GM18951 (cell line): ENCODE measurements at regions not wholly inside any gene's neighbourhood (a gene's known extent, or its start where the extent isn't known, plus 50 kb on each side); places are given as distances from the start of the nearest gene placed in this dataset.

Source experiments
- POLR2A ChIP-seq: IDR thresholded peaks from 4 replicates; pipeline ENCODE4 v1.6.1; 2011; ENCODE audit warnings: mild to moderate bottlenecking; ENCODE audit not compliant: insufficient read length, insufficient read depth; ENCODE audit errors: extremely low read depth
- in situ Hi-C: fragments of 300-500 bp; cut with MboI; formaldehyde crosslinking; loops from one replicate; pipeline ENCODE4 v1.12.0; 2022; ENCODE audit warnings: low sequenced_read_pairs, mixed read lengths, inconsistent platforms; ENCODE audit not compliant: unreplicated experiment

DNA sequence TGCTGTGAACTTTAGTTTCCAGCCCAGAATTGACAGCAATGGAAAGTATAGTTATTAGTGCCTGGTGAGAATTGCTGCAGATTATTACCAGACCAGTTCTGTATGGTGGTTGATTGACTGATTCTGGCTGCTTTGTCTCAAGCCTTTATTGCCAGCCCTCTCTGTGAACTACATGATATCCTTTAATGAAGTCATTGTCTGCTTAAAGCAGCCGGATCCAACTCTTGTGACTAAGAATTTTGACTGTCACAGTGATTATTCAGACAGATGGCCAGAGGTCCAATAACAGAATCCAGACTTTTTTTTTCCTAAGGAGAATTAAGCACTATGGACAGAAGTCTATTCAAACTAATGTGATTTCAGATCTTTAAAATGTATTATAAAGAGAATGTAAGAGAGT, 1548.6 kb upstream of the B3GALT2 start:
- in situ Hi-C loops, result no loop called here
- TF ChIP-seq POLR2A, result no peak

DNA sequence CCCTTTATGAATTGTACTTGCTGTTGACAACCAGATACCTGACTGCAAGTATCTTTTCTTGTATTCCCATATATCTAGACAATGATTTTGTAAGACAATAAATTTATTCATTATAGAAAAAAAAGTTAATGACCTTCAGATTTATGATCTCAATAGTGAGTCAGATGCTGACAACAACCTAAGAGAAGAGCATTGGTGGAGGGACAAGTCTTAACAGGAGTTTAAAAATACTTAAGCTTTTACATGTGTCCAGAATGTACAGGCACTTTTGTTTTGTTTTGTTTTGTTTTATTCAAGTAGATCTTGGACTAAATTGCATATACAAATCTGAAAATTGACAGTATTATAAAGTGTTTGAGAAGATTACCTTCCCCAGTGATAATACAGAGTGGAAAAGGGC, 1544.6 kb upstream of the B3GALT2 start:
- in situ Hi-C loops, result no loop called here

DNA sequence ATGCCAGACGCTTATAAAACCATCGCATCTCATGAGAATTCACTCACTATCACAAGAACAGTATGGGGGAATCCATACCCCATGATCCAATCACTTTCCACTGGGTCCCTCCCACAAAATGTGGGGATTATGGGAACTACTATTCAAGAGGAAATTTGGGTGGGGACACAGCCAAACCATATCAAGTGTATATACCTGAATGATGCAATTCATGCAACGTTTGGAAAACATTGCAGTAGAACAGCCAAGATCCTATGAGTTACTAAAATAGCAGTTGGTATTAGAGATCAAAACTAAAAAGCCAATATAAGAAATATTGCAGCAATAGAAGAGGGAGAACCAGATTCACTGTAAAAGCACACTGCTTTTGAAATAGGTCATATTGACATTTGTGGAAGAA, 1543.9 kb upstream of the B3GALT2 start:
- TF ChIP-seq POLR2A, result no peak
- in situ Hi-C loops, result no loop called here

More for the DNA sequence above, 1544.6 kb upstream of the B3GALT2 start:
- TF ChIP-seq POLR2A, result no peak

DNA sequence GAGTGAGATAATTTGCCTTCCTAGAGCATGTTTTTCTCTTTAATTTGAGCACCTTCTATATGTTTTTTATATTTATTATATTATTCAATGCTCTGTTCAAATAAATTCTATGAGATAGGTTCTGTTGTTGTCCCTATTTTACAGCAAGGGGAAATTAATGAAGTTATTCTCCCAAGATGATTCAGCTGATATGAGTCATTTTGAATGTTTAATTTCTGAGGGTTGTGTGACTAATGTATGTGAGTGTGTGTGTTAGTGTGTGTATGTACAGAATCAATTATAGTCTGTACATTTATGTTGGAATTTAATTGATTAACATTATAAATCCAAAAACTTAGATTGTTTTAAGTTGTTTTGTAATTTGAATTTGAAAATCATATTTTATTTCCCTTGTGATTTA, 1536.7 kb upstream of the B3GALT2 start:
- TF ChIP-seq POLR2A, result no peak
- in situ Hi-C loops, result no loop called here

DNA sequence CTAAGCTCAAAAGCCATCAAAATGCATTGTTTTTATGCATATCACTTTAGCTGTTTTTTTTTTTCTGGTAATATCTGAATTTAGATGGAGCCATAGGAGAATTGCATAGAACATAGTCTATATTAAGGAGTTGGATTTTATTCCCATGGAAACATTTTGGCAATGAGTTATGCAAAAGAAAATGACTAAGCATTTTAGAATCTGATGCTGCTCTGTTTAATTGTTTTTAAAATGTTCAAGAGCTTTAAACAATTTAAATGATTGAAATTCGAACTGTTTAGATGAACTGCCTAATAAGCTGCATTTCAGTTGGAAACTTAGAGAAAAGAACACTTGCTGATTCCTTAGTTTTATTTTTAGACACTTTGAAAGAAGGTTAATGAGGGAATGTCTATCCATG, 1531.5 kb upstream of the B3GALT2 start:
- no peak for TF ChIP-seq POLR2A
- in situ Hi-C loops, result no loop called here

DNA sequence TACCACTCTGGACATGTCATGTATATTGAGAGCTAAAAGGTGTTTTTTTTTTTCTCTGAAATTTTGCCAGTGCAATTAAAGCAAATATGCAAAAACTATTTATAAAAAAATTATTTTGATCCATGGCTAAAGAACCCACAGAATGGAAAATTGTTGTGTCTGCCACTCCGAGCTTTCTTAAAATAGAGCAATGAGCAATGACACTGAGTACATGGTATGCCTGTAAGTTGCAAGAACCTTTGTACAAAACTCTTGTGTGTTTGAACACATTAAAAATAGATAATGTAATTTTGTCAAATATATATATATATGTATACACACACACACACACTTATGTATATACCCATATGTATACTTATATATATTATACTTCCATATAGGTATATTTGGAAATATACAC, 1530.9 kb upstream of the B3GALT2 start:
- no peak for TF ChIP-seq POLR2A
- in situ Hi-C loops, result no loop called here

DNA sequence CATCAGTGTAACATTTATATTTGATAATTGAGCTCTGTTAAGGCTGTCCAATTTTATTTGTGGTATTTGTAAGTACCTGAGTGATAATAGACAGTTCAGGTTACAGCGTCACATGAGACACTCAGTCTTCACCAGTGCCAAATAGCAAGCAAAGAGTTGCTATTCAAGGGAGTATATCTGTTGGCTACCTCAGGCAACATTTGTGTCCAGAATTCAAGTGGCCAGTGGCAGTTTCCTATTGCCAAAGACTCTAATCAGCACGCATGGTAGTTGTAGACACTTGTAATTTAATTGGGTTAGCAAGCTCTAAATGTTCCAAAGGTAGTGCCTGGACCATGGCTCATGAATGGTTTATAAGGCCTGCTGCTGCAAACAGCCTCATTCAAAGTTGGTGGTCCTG, 1524.3 kb upstream of the B3GALT2 start:
- no peak for TF ChIP-seq POLR2A
- in situ Hi-C loops, result no loop called here

DNA sequence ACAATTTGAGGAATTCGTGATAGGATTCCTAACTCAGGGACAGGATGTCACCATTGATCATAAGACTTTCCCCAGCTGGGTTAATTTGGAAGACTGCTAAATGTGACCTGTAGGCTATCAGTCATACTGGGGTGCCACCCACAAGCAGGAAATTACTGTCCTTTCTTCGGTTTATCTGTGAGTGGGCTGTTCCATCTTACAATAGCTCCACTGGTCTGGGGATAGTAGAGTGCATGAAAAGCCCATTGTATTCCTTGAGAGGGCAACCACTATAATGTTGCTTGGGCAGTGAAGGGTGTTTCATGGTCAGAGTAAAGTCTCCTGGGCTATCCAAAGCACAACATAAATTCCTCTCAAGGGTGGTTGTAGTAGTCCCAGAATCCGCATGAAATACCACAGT, 1523.0 kb upstream of the B3GALT2 start:
- in situ Hi-C loops, result no loop called here
- TF ChIP-seq POLR2A, result no peak

DNA sequence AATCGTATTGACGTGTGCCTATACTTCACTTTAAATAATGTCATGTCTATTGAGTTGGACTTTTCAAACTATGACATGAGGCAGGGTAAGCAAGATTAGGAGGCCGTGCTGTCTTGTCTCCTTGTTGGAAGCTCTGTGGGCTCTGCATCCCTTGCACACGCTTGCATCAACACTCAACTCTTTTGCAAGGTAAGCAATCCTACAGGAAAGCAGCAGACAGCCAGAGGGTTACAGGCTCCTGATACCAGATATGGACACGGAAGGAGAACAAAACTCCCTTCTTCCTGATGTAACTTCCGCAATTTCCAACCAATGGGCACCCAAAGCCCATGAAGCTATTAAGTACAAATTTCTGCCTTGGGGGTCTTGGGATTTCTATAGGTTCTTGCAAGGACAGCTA, 1520.7 kb upstream of the B3GALT2 start:
- TF ChIP-seq POLR2A, result no peak
- in situ Hi-C loops, result no loop called here

DNA sequence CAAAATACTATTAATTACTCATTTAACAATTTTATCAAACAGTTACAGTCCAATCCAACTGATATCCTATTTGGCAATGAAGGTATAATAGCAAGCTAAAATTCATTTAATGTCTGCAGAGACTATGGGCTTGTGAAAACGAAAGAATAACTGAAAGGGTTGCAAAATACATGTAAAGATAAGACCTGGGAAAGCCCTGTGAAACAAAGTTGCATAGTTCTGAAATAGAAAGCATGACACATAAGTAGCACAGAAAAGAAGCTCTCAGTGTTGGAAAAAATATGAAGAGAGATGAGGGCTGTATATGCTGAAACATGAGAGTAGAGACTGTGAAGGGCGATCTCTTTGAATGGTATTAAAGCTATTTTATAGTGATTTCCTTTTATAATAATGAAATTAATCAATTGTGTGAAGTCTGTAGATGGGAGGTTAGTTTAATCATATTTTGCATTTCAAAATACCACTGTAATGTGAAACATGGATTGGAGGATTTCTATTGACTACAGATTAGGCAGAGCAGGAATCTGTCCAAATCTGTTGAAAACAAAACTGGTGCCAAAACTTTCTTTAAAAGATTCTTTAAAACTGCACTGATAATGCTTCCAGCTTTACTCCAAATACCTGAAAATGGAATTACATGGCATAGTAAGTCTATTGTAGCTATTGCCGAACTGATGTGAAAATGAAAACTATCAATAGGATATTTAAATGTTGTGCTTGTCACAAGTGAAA, 1518.9 kb upstream of the B3GALT2 start:
- in situ Hi-C loops, result no loop called here

DNA sequence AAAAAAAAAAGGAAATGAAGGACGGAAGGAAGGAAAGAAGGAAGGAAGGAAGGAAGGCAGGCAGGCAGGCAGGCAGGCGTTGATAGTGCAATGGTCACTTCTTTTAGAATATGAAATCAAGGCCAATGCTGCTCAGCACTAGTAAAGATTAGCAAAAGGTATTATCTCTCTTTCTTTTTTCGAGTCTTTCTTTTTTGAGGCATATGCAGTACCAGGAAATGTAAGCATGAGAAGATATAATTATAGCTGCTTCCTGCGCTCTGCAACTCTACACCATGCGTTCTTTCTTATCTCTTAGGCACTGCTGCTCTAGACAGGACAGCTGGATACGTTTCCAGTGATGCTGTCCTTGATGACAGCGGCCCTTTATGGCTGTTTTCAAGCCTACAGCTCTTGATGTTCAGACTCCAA, 1512.5 kb upstream of the B3GALT2 start:
- no peak for TF ChIP-seq POLR2A
- in situ Hi-C loops, result no loop called here

More for the DNA sequence above, 1518.9 kb upstream of the B3GALT2 start:
- no peak for TF ChIP-seq POLR2A

DNA sequence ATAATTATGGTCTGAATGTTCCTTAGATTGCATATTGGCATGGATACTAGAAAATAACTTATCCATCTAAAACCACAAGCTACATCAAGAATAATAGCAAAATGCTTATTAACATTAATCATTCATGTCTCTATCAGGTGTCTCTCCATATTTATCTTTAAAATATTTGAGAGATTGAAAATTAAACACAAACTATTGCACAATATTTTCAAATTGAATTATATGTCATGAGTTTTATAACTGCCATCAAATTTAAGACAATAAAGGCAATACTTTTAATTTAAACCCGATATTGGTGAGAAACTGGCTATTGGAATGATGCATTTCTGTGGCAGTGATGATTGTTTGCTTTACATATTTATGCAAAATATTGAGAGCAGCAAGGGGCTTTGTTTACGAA, 1506.8 kb upstream of the B3GALT2 start:
- no peak for TF ChIP-seq POLR2A
- in situ Hi-C loops, result no loop called here

DNA sequence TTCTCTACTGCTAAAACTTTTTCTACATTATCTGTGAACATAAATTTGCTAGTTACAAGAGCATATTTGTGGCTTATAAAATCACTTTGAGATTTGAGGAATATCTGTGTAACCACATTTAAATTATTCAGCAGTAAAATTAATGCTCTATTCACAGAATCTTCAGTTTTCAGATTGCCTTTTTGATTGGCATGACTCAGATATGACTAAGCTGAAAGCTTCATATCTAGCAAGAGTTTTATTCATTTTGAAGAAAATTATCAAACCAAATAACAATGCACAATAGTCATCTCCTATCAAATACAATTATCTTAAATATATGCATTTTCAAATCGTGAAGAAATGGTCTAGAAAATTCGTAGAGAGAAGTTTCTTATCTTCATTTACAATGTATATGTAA, 1498.2 kb upstream of the B3GALT2 start:
- TF ChIP-seq POLR2A, result no peak
- in situ Hi-C loops, result no loop called here

DNA sequence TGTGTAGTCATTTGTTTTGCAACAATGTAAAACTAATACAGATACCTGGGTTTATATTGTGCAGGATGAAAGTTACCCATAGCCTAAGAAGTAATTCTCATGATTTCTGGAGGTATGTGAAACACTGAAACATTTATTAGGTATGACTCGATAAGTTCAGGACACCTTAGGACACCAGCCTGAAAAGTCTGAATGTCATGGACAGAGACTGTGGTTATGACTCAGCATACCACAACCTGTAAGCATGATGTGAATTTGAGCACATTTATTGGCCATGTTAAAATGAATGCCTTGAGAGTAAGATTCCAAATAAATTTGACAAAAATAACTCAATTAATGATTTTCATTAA, 1471.7 kb upstream of the B3GALT2 start:
- in situ Hi-C loops, result no loop called here
- no peak for TF ChIP-seq POLR2A

DNA sequence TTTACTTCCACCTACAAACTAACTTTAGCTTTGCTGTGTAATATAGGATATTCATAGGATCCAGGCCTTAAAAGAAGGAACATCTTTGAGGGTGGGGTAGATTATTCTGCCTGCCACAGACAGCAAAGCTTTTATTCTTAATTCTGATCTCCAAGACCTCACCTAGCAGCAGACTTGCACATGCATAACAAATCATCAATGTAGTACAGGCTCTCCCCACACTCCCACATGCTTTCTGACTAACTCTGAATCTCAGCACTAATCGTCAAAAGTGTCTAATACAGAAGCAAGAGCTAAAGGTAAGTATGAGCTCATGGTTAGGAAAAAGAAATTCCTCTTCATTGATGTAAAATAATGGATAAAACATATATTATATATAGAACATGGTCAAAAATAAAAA, 1468.5 kb upstream of the B3GALT2 start:
- in situ Hi-C loops, result no loop called here
- TF ChIP-seq POLR2A, result no peak
